GM12878 (cell line): ENCODE measurements at regions not wholly inside any gene's neighbourhood (a gene's known extent, or its start where the extent isn't known, plus 50 kb on each side); places are given as distances from the start of the nearest gene placed in this dataset.

Experiments used
- BCL11A ChIP-seq: IDR thresholded peaks from 2 replicates; pipeline ENCODE4 v1.6.1; 2011; ENCODE audit warnings: low read depth, low read length
- EP300 ChIP-seq, 2 experiments: fragments of 150-350 bp in 1 of 2; IDR thresholded peaks; 2 replicates each; pipeline ENCODE4 v1.6.1; 2011 to 2012; ENCODE audit warnings: low read depth in 2 of 2, low read length in 2 of 2, borderline replicate concordance in 1 of 2, improper control_type of control experiment in 1 of 2, inconsistent platforms in 1 of 2; ENCODE audit not compliant: control insufficient read depth in 1 of 2
- EZH2 ChIP-seq: IDR thresholded peaks from 2 replicates; pipeline ENCODE4 v1.6.1; 2012; ENCODE audit warnings: low read depth, mild to moderate bottlenecking, control low read depth, inconsistent platforms, low read length, borderline replicate concordance; ENCODE audit not compliant: control insufficient read depth
- KAT2A ChIP-seq: conservative IDR thresholded peaks from 2 replicates; pipeline ENCODE4 v1.6.1; 2011; ENCODE audit warnings: low read depth, low read length; ENCODE audit not compliant: control insufficient read depth
- POLR2AphosphoS5 ChIP-seq: IDR thresholded peaks from 2 replicates; pipeline ENCODE4 v1.6.1; 2011; ENCODE audit warnings: mild to moderate bottlenecking, low read length, inconsistent platforms
- RAD21 ChIP-seq: IDR thresholded peaks from 2 replicates; pipeline ENCODE4 v1.6.1; 2011; ENCODE audit warnings: mild to moderate bottlenecking, low read depth, low read length, moderate library complexity; ENCODE audit not compliant: insufficient read depth
- TAF1 ChIP-seq: IDR thresholded peaks from 2 replicates; pipeline ENCODE4 v1.6.1; 2011; ENCODE audit warnings: mild to moderate bottlenecking, low read depth, low read length, borderline replicate concordance
- ZNF274 ChIP-seq: IDR thresholded peaks from one replicate; pipeline ENCODE4 v1.8.0; 2011; ENCODE audit not compliant: insufficient read length, insufficient read depth
- ZSCAN29 ChIP-seq: fragments of 450-650 bp; IDR thresholded peaks from 2 replicates; pipeline ENCODE4 v1.6.1; 2017; ENCODE audit warnings: mild to moderate bottlenecking, moderate library complexity
- TF ChIP-seq, protein P1 (sequence below), 3 experiments: IDR thresholded peaks in 2 of 3; conservative IDR thresholded peaks in 1 of 3; 2 replicates each; pipeline ENCODE4 v1.5.1; 2011; ENCODE audit warnings: low read depth in 3 of 3, low read length in 3 of 3, mild to moderate bottlenecking in 3 of 3, control low read depth in 2 of 3, moderate library complexity in 2 of 3, inconsistent platforms in 1 of 3, mixed read lengths in 1 of 3; ENCODE audit not compliant: control insufficient read depth in 2 of 3, insufficient read depth in 1 of 3; ENCODE audit errors: extremely low read depth in 1 of 3
- TF ChIP-seq, protein P2 (sequence below): fragments of 150-350 bp; IDR thresholded peaks from 2 replicates; pipeline ENCODE4 v1.6.1; 2016; ENCODE audit warnings: low read depth, low read length
- TF ChIP-seq, protein P3 (sequence below): fragments of 450-650 bp; IDR thresholded peaks from 2 replicates; pipeline ENCODE4 v1.6.1; 2017; ENCODE audit warnings: mild to moderate bottlenecking, moderate library complexity

- TF ChIP-seq, protein P1, sequence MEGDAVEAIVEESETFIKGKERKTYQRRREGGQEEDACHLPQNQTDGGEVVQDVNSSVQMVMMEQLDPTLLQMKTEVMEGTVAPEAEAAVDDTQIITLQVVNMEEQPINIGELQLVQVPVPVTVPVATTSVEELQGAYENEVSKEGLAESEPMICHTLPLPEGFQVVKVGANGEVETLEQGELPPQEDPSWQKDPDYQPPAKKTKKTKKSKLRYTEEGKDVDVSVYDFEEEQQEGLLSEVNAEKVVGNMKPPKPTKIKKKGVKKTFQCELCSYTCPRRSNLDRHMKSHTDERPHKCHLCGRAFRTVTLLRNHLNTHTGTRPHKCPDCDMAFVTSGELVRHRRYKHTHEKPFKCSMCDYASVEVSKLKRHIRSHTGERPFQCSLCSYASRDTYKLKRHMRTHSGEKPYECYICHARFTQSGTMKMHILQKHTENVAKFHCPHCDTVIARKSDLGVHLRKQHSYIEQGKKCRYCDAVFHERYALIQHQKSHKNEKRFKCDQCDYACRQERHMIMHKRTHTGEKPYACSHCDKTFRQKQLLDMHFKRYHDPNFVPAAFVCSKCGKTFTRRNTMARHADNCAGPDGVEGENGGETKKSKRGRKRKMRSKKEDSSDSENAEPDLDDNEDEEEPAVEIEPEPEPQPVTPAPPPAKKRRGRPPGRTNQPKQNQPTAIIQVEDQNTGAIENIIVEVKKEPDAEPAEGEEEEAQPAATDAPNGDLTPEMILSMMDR (IDR thresholded peaks at IDR 0.05 in 2 of 3, conservative IDR thresholded peaks at IDR 0.05 in 1 of 3; ENCODE audit: control insufficient read depth in 2 of 3, extremely low read depth in 1 of 3, insufficient read depth in 1 of 3, low read depth in 3 of 3, low read length in 3 of 3): no peak
- TF ChIP-seq ZSCAN29: no peak
- no peak for TF ChIP-seq RAD21
- TF ChIP-seq, protein P2, sequence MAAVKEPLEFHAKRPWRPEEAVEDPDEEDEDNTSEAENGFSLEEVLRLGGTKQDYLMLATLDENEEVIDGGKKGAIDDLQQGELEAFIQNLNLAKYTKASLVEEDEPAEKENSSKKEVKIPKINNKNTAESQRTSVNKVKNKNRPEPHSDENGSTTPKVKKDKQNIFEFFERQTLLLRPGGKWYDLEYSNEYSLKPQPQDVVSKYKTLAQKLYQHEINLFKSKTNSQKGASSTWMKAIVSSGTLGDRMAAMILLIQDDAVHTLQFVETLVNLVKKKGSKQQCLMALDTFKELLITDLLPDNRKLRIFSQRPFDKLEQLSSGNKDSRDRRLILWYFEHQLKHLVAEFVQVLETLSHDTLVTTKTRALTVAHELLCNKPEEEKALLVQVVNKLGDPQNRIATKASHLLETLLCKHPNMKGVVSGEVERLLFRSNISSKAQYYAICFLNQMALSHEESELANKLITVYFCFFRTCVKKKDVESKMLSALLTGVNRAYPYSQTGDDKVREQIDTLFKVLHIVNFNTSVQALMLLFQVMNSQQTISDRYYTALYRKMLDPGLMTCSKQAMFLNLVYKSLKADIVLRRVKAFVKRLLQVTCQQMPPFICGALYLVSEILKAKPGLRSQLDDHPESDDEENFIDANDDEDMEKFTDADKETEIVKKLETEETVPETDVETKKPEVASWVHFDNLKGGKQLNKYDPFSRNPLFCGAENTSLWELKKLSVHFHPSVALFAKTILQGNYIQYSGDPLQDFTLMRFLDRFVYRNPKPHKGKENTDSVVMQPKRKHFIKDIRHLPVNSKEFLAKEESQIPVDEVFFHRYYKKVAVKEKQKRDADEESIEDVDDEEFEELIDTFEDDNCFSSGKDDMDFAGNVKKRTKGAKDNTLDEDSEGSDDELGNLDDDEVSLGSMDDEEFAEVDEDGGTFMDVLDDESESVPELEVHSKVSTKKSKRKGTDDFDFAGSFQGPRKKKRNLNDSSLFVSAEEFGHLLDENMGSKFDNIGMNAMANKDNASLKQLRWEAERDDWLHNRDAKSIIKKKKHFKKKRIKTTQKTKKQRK: no peak
- TF ChIP-seq EZH2: no peak
- TF ChIP-seq KAT2A: no peak
- TF ChIP-seq, protein P3, sequence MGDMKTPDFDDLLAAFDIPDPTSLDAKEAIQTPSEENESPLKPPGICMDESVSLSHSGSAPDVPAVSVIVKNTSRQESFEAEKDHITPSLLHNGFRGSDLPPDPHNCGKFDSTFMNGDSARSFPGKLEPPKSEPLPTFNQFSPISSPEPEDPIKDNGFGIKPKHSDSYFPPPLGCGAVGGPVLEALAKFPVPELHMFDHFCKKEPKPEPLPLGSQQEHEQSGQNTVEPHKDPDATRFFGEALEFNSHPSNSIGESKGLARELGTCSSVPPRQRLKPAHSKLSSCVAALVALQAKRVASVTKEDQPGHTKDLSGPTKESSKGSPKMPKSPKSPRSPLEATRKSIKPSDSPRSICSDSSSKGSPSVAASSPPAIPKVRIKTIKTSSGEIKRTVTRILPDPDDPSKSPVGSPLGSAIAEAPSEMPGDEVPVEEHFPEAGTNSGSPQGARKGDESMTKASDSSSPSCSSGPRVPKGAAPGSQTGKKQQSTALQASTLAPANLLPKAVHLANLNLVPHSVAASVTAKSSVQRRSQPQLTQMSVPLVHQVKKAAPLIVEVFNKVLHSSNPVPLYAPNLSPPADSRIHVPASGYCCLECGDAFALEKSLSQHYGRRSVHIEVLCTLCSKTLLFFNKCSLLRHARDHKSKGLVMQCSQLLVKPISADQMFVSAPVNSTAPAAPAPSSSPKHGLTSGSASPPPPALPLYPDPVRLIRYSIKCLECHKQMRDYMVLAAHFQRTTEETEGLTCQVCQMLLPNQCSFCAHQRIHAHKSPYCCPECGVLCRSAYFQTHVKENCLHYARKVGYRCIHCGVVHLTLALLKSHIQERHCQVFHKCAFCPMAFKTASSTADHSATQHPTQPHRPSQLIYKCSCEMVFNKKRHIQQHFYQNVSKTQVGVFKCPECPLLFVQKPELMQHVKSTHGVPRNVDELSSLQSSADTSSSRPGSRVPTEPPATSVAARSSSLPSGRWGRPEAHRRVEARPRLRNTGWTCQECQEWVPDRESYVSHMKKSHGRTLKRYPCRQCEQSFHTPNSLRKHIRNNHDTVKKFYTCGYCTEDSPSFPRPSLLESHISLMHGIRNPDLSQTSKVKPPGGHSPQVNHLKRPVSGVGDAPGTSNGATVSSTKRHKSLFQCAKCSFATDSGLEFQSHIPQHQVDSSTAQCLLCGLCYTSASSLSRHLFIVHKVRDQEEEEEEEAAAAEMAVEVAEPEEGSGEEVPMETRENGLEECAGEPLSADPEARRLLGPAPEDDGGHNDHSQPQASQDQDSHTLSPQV: no peak
- TF ChIP-seq POLR2AphosphoS5: no peak
- TF ChIP-seq ZNF274: no peak
- TF ChIP-seq TAF1: no peak
- TF ChIP-seq EP300 (IDR thresholded peaks at IDR 0.05; ENCODE audit: borderline replicate concordance in 1 of 2, control insufficient read depth in 1 of 2, low read depth in 2 of 2, low read length in 2 of 2): no peak
- TF ChIP-seq BCL11A: no peak
Observed at GRCh38 chr5:97979740-97980139, 793.7 kb upstream of the RGMB start.
